CD4-positive, alpha-beta T cell treated with Interleukin-17A for 1 hour (primary cell): ENCODE measurements at regions not wholly inside any gene's neighbourhood (a gene's known extent, or its start where the extent isn't known, plus 50 kb on each side); places are given as distances from the start of the nearest gene placed in this dataset.
"Not testable (repeated sequence)": the region's sequence is repeated elsewhere in the genome, so short reads cannot be mapped to it uniquely, and the experiment has no call there.

Experiments used
- DNase-seq: peaks from one replicate; pipeline ENCODE4 v3.0.0-alpha.2; 2020

DNA sequence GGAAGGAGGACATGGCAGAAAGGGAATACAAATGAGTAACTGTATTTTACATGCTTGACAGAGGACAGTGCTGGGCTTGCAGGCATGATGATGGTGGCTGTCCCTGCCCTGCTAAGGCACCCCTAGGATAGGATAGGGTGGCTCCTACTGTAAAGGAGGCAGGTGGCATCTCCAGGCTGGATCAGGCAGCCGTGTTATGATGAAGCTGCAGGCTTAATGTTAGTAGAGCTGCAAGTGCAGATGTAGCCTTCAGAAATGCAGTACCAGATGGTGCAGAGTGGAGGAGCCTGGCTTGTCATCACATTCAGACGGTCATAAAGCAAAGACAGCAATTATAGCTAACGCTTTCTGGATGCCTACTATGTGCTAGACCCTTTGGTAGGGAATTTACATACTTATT lies 287.9 kb upstream of the PODXL start:
- DNase-seq = no peak

DNA sequence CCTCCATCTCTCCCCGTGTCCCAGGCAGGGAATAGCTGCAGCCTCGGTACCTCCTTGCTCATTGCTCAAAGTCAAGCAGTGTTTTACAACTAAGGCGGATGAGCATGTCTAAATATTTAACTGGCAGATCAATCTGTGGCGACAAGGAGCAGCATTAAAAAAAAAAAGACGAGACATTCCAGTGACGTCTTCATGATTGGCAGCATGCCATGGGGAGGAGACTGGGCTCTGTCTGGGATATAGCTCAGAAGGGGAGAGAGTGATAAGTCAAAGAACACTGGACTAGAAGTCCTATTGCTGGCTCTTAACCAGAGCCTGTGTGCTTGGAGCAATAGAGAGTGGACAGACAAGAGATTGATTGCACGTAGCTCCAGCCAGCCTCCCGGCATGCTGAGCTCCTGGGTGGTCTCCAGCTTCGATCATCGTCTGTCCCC lies 287.5 kb upstream of the PODXL start:
- DNase-seq = no peak

DNA sequence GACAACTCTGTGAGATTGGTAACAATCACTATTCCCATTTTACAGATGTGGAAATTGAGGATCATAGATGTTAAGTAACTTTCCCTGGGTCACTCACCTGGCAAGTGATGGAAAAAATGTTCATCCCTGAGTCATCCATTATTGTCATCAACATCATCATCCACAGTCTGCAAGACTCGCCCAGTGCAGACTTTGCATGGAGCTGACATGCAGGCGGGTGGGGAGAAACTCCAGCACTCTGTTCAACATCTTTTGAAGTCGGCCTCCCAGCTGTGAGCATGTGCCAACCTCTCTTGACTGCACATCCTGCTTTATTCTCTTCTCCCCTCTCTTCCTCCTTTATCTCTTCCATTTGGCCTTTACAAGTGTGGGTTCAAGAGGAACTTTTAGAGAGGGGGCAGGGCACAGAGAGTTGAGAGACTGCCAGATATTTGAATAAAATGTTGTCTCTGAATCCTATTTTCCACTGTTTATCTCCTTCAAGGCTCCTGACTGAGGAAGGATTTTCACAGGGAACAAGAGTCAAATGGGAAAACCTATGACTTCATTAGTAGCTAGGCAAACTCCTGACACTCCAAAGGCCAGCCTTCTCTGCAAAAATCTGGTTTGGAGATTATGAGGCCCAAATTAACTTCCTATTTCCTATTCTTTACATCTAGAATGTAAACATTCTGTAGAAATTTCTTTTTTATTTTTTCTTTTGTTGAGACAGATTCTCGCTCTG lies 283.7 kb upstream of the PODXL start:
- DNase-seq = no peak

DNA sequence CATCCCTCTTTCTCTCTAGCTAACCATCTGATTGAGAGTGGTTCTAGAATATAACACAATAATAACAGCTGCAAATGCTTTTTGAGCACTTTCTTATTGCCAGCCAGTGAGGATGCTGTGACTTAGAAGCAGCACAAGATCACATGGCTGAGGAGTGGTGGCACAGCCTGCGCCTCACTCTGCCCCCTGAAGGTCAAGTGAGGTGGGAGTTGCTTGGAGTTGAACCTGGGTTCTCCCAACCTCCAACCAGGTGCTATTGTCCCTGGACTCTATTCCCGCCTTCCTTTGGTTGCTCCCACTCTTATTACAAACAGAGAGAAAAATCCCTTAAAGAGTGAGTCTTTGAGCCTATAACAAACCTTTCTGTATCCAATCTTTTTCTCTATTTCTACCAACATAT lies 280.3 kb upstream of the PODXL start:
- no peak for DNase-seq

DNA sequence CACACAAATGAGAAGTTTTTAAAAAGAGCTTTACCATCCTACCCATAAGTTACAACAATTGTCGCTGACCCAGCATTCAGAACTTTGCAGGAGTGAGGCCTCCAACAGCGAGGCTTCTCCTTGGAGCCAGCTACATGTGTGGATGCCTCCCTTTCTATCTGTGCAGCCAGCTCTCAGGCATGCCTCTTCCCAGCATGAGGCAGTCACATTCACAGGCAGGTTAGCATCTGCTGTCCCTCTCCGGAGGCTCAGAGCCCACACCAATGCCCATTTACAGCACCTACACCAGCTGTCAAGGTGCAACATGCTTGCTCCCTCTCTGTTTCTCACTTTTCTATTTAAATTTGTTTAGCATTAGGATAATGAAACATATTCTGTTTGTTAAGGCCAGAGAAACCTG lies 278.7 kb upstream of the PODXL start:
- no peak for DNase-seq

DNA sequence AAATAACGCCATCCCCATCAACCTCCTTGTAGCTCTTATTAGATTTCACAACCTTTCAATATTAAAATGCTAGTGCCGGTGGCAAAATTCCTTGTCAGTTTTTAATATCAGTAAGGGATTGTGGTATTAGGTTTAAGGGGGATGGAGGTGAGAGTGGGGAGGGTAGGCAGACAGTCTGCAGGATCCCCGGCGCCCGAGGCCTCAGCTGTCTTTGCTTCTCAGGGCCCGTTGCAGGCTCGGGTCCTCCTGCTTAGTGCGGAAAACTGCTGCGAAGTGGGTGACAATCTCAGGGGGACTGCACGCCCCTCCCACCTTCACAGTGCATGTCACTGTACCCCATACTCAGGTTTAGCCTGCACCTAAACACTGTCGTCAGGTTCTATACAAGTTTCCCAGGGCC lies 274.3 kb upstream of the PODXL start:
- no peak for DNase-seq

DNA sequence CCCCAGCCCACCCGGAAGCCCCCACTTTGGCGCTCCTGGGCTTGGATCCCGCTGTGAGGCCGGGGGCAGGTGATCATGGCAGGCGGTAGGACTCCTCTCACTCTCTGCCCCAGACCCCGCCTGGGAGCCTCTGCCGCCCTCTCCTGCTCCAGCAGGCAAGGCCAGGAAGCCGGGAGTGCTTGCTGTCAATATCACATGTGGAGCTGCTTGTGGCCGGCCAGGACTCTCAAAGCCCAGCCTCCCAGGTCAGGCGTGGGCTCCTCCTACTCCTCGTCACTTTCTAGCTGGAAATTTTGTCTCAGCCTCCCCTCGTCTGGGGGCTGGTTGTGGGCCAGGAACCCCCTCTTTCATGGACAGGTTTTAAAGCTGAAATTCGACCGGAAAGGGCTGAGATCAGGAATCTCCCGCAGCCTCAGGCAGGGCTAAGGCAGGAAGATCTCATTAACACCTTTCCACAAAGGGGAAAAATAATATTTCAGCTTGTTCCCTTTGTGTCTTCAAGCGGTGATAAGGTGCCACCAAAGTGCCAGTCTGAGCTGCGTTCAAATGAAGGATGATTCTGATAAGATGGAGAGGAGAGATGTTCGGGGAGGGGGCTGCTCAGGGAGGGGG lies 273.6 kb upstream of the PODXL start:
- no peak for DNase-seq

DNA sequence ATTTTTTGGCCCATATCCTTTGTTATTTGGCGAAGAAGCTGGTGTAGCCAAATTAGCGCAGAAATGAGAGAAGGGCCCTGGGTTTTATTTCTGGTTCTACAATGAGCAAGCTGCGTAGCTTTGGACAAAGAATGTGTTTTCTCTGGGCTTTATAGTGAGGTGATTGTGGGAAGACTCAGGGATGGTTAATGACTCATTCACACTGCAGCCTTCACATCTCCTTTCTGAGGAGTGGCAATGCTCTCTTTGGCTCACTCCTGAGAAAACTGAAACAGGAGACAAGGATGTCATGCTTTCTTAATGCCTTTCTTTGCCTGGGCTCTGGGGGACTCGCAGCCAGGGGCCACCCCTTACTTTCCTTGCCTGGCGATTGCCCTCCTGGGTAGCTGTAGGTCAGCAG lies 271.0 kb upstream of the PODXL start:
- no peak for DNase-seq

DNA sequence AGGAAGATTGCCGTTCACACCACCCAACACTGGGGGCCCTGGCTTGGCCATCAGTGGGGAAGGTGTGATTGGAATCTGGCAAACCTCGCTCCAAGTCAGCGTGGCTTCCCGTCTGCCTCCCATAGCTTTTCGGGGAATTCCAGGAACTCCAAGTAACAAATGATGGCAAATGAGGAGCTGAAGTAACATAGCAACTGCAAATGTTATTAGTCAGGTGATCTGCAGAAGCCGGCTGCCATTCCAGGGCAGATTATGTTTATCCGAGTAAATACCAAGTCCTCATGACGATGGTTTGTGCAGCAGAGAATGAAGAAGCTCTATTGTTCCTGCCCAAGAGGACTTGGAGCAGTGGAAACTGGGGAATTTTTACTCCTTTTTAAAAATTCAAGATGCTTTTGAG lies 270.5 kb upstream of the PODXL start:
- DNase-seq = no peak

DNA sequence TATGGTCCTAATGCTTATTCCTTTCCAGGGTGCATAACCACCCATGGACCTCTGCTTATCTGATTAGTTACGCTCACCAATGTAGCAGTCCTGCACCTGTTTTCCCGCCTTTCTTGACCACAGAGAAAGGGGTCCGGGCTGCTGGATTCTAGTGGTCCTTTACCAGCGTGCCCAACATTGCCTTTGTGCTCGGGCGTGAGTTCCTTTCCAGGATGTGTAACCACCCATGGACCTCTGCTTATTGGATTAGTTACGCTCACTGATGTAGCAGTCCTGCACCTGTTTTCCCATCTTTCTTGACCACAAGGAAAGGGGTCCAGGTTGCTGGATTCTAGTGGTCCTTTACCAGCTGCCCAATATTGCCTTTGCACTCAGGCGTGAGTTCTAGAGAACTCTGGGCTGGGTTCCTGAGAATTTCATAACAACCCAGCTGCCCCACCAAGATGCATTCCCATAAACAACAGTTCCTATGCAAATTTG lies 267.6 kb upstream of the PODXL start:
- not testable (repeated sequence) for DNase-seq

DNA sequence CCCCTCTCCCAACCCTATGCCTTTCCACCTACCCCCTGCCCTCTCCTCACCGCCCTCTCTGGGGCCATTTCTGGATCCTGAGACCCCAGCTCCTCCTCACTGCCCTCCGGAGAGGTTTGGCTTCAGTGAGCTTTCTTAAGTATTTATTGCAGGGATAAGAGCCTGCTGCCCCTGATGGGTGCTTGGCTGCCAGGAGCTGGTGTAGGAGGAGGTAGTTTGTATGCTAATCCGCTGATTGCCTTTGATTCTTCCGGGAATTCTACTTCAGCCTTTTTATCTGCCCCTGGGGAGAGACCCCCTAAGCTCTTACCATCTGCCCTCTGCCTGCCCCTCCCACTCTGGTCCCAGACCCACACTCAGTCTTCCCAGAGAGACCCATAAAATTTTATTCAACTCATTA lies 263.5 kb upstream of the PODXL start:
- DNase-seq = no peak

DNA sequence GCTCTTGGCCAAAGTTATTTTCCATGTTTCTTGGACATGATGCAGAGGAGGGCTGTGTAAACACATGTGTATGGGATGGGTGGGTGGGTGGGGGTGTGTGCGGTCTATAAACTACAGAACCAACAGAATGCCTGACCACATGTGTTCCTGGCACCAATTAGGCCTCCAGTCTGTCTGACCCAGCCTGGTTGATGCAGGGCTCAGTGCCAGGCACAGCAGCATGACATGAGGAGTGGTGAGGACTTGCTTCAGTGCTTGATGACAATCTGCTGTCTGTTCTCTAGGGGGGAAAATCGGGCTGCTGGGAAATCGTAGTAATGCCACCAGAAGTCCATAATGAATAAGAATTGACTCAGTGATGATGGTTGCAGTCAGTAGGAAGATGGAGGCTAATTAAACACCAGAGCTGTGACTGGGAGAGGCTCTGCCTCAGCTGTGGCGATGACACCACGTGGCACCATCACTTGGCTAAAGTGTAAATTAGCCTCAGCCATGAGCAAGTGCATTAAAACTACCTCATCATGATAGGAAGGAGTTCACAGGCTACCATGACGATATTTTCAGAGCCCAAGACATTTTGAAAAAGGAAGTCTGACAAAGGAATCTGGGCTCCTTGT lies 260.1 kb upstream of the PODXL start:
- no peak for DNase-seq

DNA sequence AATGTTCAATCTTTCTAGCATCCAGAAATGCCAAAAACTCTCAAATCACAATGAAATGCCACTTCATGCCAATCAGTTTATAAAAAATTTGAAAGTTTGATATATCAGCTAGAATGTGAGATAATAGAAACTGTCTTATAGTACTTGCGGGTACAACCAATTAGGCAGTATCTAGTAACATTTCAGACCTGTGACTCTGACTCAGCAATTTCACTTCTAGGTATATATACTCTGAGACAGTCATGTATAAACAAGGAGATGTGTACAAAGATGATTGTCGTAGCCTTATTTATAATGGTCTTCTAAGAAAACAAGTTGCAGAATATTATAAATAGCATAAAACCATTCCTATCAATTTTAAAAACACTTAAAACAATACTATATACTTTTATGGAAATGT lies 252.3 kb upstream of the PODXL start:
- DNase-seq = no peak

DNA sequence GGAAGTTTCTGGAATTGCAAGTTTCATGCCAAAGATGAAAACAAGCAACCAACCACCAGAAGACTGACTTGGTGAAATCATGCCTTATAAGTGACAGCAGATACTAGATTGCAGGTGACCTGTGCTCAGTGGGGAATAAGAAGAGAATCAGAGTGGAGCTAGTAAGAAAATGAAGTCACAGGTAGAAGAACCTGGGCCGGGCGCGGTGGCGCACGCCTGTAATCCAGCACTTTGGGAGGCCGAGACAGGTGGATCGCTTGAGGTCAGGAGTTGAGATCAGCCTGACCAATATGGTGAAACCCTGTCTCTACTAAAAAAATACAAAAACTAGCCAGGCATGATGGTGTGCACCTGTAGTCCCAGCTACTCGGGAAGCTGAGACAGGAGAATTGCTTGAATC lies 251.7 kb upstream of the PODXL start:
- not testable (repeated sequence) for DNase-seq

DNA sequence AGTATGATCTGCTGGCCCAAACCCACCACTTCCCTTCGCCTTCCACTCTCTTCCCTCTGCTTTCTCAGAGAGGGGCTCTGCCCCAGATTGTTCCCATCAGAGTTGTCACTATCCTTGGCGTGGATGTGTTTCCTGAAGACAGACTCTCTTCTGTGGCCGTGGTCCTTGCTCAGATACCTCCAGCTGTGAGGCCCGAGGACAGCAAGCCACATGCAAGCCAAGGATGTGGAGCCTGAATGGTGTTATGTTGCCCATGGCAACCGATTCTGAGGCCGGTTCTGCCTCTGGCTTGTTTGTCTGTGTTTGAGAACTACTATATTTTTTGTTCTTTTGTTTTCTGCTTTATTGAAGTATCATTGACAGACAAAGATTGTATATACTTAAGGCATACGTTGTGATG lies 247.4 kb upstream of the PODXL start:
- DNase-seq = no peak

DNA sequence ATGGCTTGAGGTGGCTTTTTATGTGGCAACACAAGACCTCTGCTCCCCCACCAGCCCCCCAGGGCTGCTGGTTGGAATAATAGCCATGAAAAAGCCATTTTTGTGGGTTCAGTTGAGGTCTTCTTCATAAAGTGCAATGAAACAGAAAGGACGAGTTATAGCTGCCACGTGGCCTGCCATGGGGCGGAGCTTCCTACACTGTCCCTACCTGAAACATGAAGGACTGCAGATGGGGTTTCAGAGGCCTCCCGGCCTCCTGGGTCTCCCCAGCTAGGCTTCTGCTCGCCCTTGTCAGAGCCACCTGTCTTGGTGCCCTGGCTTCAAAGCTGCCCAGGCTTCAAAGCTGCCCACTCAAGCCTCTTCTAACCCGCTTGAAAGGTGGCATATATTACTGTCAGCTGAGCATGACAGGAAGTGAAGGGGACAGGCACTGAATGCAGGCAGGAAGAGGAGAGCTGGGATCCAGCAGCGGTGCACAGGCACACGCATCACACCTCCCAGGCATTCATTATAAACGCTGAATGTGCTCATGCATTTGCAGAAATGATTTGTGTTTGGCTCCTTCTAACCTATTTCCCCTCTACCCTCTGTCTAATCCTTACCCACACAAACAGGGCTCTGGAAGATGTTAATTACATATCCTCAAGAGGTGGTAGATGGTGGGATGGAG lies 245.9 kb upstream of the PODXL start:
- DNase-seq = no peak

DNA sequence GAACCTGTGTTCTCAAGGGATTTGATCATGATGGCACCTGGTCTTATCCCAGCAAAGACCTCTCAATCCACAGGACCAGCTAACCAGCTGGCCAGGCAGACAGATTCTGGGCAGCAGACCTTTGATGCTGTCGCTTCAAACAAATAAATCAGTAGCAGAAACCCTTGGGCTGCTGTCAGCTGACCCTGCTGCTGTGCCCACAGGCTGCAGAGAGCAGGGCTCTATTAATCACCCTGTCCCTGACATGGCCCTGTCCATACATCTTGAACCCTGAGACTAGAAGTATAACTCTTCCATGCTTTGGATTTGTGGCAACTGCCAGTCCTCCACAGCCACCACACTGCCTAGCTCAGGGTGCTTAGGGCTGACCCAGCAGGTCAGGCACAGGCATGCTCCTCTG lies 244.1 kb upstream of the PODXL start:
- DNase-seq = no peak

DNA sequence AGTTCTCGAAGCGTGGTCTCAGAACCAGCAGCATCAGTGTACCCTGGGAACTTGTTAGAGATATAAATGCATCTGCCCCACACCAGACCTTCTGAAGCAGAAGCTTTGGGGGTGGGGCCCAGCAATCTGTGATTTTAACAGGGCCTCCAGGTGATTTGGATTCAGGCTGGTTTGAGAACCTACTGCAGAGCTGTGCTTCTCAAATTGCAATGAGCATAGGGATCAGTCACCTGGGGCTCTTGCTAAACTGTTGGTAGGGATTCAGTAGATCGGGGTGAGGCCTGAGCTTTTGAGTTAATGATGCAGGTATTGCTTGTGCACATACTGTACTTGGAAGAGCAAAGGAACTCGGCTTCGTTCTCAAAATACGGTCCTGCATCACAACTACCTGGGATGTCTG lies 243.6 kb upstream of the PODXL start:
- no peak for DNase-seq

DNA sequence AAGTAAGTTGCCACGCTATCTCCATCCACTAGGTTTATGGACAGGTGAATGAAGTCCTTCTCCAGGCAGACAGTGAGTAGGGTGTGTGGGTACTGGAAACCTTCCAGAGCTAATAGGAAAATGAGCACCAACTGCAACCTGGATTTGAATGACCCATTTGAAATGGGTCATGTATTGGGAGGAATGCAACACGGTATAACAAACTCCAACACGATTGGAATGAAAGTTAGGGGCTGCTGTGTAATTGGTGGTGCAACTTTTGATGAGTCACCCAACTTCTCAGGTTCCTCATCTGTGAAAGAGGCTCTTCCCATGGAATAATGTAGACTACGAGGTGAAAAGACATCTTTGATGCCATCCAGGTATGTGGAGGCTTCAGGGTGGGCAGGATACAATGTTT lies 241.4 kb upstream of the PODXL start:
- DNase-seq = no peak

DNA sequence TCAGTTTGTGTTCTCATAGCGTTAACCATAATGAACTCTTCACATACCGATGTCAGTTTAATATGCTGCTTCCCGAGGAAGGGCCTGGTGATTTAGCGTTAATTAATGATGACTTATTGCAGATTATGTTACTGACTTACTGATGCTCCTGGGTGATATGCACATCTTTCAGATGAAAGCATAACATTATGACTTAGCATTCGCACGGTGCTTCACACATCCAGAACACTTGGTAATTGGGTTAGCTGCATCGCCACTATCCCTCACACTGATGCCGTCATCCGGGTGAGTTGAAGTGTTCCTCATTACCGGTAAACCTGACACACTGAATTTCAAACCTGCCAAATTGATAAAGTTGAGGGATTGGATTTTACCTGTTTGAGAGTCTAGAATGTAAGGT lies 239.0 kb upstream of the PODXL start:
- no peak for DNase-seq

DNA sequence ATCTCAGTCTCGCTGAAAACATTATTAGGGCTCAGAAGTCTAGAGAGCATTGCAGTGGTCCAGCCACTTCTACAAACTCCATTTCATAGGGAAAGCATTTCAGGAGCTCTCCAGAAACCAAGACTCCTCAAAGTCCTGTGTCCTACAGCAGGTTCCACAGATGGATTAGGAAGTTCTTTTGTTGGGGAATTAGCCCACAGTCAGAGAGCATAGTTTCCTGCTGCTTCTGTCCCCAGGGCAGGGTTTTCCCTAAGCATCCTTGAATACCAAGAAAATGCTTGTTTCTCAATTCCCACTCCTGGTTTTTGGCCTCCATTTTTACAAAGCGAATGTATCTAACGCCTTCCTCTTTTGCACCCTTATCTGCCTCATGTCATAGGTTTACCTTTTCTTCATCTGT lies 235.9 kb upstream of the PODXL start:
- no peak for DNase-seq

DNA sequence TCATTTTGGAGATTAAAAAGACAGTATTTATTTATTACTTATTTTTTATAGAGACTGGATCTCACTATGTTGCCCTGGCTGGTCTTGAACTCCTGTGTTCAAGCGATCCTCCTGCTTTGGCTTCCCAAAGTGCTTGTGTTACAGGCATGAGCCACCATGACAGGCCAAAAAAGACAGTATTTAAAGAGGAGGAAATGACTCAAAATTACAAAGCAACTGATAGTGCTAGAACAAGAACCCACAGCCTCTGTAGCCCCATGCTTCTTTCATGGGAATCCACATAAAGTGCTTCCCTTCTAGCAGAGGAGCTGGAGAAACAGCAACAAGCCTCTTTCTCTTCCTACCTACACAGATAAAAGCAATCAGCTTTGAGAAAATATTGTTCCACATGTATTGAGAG lies 230.7 kb upstream of the PODXL start:
- no peak for DNase-seq

DNA sequence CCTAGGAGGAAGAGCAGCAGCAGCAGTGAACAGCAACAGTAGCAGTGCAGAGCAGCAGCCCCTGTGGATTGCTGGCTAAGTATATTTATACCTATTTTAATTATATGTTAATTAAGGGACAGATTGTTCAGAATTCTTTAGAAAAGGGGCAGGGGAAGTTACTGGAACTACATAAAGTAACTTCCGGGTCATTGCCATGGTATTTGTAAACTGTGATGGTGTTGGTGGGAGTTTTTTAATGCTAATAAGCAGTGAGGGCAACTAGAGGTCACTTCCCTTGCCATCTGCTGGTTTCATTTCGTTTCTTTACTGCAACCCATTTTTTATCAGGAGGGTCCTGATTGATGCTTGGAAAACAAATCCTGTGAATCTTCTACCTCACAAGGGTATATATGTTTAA lies 229.8 kb upstream of the PODXL start:
- no peak for DNase-seq

DNA sequence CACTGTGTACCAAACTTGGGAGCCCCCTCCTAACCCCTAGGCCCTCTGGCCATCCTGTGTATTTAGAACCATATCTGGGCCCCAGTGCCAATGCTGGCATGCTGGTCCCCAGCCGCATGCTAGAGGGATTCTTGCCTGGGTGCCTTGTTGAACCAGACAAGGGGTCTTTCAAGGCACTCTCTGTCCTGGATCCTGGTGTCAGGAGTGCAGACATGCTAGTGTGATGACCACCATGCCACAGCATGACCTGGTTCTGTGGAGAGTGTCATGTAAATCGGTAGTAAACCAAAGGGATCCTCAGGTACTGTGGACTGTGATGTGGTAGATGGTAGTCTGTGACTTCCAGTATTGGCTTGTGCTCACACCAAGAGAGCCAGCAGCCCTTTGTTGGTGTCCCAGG lies 222.2 kb upstream of the PODXL start:
- DNase-seq = no peak
